Caki2 (cell line): ENCODE measurements at regions not wholly inside any gene's neighbourhood (a gene's known extent, or its start where the extent isn't known, plus 50 kb on each side); places are given as distances from the start of the nearest gene placed in this dataset.
"Not testable (repeated sequence)": the region's sequence is repeated elsewhere in the genome, so short reads cannot be mapped to it uniquely, and the experiment has no call there.

Source experiments
- DNase-seq: peaks from one replicate; pipeline ENCODE4 v3.0.0-alpha.2; 2015; ENCODE audit warnings: low read depth
- in situ Hi-C: cut with HindIII; loops from 2 replicates; pipeline ENCODE4 v1.10.0; 2016; ENCODE audit warnings: low sequenced_read_pairs, low pct_unique_long_range_greater_than_20kb, mixed read lengths

DNA sequence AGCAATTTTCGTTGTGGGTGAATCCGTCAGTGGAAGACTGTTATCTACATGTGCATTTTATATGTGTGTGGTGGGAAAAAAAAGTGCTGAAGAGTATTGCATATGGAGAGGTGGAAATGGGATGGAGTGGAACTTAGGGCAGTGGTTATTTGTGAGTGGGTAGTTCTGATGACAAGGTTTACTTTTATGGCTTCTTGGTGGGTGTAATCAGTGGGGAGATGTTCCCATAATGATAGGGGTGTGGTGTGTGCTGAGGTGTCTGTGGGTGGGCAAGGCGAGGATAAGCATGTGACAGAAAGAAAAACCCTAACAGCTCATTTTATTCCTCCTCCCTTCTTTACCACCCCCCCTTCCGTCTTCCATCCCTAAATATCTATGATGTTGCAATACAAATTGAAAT, 288.1 kb downstream of the NUF2 start:
- no peak for DNase-seq
- in situ Hi-C loops: no loop called here

DNA sequence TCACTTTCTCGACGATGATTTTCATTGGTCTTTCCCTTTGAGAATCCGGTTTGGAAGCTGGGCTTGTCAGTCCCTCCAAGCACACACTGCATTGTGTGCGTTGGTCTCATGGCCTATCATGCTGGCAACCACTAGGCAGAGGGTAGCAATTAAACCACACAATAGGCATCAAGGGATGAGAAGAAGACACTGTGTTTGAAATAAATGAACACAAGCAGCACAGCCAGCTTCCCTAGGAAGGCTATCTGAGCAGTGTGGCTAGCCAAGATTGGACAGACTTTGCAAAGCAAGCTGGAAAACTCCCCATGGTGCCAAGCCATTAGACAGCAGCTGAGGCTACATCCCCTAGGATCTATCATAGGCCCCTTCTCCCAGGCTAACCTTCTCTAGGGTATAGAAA, 288.7 kb downstream of the NUF2 start:
- DNase-seq: no peak
- in situ Hi-C loops: no loop called here

- in situ Hi-C loops: no loop called here
- DNase-seq: no peak
Measured at GRCh38 chr1:163614361-163614760, 292.6 kb downstream of the NUF2 start.

GRCh38 chr1:163628034-163628773, 306.4 kb downstream of the NUF2 start:
- DNase-seq: no peak
- in situ Hi-C loops: no loop called here

DNA sequence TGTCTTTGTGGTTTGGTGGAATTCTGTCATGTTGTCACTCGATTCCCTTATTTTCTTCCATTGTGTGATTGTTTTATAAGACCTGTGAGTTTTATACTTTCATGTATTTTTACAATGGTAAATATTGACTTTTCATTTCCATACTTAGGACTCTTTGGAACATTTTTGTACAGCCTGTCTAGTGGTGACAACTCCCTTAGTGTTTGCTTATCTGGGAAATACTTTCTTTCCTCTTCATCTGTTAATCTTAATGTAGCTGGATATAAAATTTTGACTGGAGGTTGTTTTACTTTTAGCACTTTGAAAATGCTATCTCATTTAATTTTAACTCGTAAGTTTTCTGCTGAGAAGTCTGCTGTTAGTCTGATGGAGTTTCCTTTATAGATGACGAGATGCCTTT, 310.5 kb downstream of the NUF2 start:
- DNase-seq: no peak
- in situ Hi-C loops: no loop called here

DNA sequence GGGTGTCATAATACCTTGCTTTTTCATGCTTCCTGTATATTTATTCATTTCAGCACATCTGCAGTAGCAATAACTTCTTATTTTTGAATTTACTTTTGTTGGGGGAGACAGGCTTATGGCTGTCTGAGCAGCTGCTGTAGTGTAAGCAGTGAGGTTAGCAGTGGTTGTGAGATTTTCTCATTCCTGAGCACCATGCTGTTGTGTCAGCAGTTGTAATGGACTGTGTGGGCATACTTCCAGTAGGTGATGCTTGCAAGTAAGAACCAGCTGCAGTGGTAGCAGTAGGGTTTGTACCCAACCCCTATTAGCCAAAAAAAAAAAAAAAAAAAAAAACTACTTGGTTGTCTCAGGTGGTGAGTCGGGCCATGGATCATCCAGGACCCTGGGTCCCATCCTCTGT, 311.6 kb downstream of the NUF2 start:
- DNase-seq: no peak
- in situ Hi-C loops: no loop called here

DNA sequence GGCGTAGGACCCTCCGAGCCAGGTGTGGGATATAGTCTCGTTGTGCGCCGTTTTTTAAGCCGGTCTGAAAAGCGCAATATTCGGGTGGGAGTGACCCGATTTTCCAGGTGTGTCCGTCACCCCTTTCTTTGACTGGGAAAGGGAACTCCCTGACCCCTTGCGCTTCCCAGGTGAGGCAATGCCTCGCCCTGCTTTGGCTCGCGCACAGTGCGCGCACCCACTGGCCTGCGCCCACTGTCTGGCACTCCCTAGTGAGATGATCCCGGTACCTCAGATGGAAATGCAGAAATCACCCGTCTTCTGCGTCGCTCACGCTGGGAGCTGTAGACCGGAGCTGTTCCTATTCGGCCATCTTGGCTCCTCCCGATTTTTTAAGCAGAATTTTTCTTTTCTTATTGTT, 323.9 kb downstream of the NUF2 start:
- DNase-seq, in situ Hi-C loops: not testable (repeated sequence)

DNA sequence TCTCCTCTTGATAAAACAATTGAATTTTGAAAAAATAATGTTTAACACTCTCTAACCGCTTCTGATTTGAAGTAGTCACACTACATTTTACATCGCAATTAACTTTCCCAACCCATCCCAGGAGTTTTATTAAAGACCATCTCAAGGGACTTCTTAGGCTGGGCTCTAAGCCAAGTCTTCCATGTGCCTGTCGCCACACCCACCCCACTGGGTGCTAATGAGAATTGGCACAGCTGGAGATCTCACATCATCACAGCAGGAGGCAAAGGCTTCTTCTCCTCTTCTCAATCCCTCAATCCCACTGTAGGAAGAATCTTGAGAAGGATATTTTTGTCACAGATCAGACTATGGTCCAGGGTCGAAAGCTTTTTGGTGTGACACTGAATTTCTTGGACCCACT, 328.9 kb downstream of the NUF2 start:
- DNase-seq: no peak
- in situ Hi-C loops: no loop called here

GRCh38 chr1:163652441-163652840, 330.7 kb downstream of the NUF2 start:
- in situ Hi-C loops: no loop called here
- DNase-seq: no peak

GRCh38 chr1:163655565-163655964, 333.8 kb downstream of the NUF2 start:
- DNase-seq: no peak
- in situ Hi-C loops: no loop called here

GRCh38 chr1:163656095-163656759, 334.5 kb downstream of the NUF2 start:
- in situ Hi-C loops: no loop called here
- no peak for DNase-seq

- no peak for DNase-seq
- in situ Hi-C loops: no loop called here
Measured at GRCh38 chr1:163657719-163658118, 336.0 kb downstream of the NUF2 start.

GRCh38 chr1:163661391-163661790, 339.6 kb downstream of the NUF2 start:
- no peak for DNase-seq
- in situ Hi-C loops: no loop called here

- in situ Hi-C loops: no loop called here
- no peak for DNase-seq
Measured at GRCh38 chr1:163664671-163665335, 343.0 kb downstream of the NUF2 start.

- in situ Hi-C loops: no loop called here
- DNase-seq: no peak
Measured at GRCh38 chr1:163668472-163668871, 346.7 kb downstream of the NUF2 start.

- no peak for DNase-seq
- in situ Hi-C loops: no loop called here
Measured at GRCh38 chr1:163670989-163671757, 349.4 kb downstream of the NUF2 start.

DNA sequence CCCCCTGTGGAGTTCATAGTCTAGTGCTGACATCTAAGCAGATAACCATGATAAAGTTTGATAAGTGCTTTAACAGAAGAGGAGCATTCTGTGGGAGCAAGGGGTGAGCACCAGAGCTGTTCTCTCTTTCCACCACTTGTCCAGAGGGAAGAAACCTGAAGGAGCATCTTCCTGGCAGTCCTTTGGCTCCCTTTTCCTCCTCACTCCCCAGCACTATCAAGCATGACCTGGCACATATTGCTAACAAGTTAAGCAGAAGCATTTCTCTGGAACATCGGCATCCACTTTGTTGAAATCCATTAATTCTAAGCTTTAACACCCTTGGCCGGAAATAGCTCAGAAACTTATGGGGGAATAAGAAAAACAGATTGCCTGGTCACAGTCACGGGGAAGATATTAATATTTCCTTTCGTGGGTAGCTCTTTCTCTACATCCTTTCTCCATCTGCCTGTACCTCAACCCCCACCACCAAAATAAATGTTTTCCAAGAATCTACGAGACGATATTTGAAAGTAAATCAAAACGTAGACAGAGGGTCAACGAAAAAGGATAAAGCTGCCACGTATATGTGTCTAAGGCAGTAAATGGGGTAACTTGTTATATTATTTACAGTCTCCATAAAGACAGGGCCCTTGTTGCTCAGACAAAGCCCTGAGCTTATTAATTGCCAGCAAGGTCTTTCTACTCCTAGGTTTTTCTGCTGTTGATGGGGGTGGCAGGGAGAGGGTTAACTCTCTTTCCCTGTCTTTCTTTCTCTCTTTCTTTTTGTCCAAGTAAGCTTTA, 351.4 kb downstream of the NUF2 start:
- in situ Hi-C loops: no loop called here
- no peak for DNase-seq

DNA sequence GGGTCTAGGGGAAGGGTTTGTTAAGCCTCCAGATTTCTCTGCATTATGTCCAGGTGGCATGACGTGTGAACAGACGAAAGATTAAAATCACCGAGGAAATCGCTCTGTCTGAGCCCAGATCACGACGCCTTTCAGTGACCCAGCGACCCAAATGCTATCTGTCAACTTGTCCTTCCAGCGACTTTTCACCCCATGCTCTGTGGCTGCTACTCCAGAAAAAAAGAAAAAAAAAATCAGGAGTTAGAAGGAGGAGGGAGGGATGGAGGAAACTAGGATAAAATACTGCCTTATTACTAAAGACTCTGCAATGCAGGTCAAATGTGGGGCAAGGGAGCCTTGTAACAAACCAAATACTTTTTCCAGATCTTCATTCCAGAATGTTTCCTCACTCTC, 352.0 kb downstream of the NUF2 start:
- no peak for DNase-seq
- in situ Hi-C loops: no loop called here
